DMS79 (cell line): ENCODE measurements at regions not wholly inside any gene's neighbourhood (a gene's known extent, or its start where the extent isn't known, plus 50 kb on each side); places are given as distances from the start of the nearest gene placed in this dataset.

Experiments
- DNase-seq: peaks from one replicate; lab custom pipeline; 2025; lab: John Stamatoyannopoulos, UW

DNA sequence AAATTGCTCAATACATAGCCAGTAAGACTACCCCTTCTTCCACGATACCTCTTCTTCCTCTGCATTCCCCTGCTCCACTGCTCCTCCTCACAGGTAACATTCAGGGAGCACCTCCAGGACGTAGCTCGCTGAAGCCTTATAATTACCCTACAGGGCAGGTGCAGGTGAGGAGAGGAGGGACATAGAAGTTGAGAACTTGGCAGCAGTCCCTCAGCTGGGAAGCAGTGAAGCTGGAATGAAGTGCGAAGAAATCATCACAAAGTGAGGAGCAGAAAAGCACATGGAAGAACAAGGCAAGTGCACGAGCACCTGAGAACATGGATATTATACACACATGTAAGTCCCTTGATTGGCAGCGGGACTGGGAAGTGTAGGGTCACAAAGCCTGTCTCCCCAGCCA is 118.2 kb downstream of the HSD17B3 start:
- no peak for DNase-seq

- DNase-seq = no peak
Measured at GRCh38 chr9:96178153-96178552, 123.8 kb downstream of the HSD17B3 start.

GRCh38 chr9:96177719-96178028 is 124.3 kb downstream of the HSD17B3 start:
- DNase-seq = no peak

GRCh38 chr9:96177005-96177718 is 124.8 kb downstream of the HSD17B3 start:
- DNase-seq = no peak

DNA sequence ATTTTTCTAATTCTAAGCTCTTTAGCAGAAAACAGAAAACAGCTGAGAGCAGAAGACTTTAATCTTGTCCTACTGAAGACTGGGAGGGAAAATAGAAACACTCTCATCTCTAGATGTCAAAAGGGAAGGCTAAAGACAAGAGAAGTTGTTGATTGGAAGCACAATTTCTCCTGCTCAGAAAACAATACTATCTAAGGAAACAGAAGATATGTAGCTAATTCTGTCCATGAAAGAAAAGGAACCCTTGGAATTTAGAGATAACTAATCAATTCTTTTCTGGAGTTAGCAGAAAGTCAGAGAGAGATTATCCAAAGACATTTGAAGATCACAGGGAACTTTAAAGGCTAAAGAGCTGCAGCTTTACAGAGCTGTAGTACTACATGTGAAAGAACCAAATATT is 126.2 kb downstream of the HSD17B3 start:
- no peak for DNase-seq

DNA sequence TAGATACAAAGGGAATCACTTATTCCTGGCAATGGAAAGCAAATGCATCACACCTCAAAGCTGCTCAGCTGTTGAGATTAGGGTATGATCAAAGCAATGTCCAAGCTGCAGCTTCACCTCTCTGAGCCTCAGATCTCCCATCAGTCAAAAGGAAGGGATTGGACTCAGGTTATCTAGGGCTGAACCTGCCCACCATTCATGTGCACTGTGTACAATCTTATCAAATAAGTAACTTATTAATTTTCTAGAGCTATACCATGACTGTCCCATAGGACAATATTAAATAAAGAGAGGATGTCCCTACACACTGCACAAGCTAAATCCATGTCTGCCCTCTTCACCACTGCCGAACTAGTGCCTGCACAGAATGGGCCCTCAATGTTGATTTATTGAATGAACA is 127.0 kb downstream of the HSD17B3 start:
- no peak for DNase-seq

DNA sequence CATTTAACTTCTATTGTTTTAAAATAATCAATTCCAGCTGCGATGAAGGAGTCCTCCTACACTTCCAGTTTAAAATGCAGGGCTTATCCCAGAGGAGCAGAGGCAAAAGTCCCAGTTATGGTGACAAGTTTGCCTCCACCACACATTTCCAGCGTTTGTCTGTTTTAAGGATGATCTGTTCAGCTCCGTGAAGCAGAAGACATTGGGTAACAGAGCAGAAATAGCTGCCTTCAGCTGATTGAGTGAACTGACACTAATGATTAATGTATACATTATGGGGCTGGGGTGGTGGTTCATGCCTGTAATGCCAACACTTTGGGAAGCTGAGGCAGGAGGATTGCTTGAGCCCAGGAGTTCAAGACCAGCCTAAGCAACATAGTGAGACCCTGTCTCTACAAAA is 127.6 kb downstream of the HSD17B3 start:
- DNase-seq = no peak

- DNase-seq = no peak
Measured at GRCh38 chr9:96173640-96174039, 128.3 kb downstream of the HSD17B3 start.

DNA sequence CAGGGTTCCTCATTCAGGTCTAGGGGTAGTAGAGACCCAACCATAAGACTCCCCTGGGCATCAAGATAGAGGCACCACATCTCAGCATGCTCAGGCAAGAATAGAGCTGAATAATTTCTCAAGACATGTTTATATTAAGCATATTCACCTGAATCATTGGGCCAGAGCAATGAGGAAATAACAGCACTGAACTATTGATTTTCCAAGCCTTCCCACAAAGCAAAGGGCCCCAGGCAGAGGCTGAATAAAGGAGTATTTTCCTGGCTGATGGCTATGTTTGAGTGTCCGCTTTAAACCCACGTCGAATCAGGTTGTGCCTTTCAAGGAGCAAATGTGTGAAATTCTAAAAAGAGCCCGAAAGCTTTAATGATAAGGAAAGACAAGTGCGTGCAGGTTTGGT is 129.2 kb downstream of the HSD17B3 start:
- DNase-seq = no peak

DNA sequence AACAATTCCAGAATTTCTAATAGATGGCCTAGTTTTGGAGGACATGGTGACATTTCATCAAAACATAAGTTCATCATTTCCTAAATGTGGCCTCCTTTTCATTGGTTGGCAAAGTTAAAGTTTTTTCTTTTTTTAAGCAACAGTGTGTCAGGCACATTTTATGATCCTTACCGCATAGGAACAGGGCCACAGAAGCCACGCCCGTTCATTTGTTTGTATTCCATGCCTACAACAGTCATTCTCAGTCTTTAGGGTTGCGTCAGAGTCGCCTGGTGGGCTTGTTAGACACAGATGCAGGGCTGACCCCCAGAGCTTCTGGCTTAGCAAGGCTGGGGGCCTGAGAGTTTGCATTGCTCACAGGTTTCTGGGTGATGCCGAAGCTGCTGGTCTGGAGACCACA is 130.2 kb downstream of the HSD17B3 start:
- no peak for DNase-seq

GRCh38 chr9:96169901-96170300 is 132.1 kb downstream of the HSD17B3 start:
- no peak for DNase-seq

DNA sequence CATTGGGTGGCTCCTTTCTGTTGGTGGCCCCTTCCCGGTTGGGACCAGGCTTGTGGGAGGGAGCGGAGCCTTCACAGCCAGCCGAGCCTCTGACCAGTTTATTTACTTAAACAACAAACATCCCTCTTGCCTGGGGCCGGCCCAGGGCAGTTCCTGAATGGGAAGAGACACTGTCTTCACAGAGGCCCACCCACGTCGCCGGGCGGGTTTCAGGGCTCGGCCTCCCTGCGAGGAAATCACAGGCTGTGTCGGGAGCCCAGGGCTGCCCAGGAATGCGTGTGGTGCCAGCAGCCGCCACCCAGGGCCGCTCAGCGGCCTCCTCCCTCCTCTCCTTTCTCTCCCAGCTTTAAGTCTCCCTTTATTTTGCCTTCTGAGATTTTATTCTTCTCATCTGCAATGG is 132.5 kb downstream of the HSD17B3 start:
- DNase-seq = no peak

DNA sequence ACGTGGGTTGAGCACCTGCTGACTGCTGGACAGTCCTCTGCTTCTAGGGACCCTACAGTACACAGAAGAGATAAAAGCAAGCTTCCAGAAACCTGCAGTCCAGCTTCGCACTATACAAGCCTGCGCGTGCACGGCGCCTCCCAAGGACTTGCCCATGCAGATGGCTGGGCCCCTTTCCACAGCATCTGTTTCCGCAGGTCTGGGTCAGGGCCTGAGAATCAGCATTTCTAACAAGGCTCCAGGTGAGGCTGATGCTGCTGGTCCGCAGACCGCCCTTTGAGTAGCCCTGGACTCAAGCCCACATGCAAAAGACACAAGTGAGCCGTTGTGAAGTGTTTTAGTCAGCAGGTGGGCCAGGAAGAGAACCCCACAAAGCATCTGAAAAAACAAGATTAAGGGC is 133.1 kb downstream of the HSD17B3 start:
- DNase-seq = no peak

GRCh38 chr9:96167011-96167410 is 135.0 kb downstream of the HSD17B3 start:
- no peak for DNase-seq

- no peak for DNase-seq
Measured at GRCh38 chr9:96164268-96164683, 137.7 kb downstream of the HSD17B3 start.

DNA sequence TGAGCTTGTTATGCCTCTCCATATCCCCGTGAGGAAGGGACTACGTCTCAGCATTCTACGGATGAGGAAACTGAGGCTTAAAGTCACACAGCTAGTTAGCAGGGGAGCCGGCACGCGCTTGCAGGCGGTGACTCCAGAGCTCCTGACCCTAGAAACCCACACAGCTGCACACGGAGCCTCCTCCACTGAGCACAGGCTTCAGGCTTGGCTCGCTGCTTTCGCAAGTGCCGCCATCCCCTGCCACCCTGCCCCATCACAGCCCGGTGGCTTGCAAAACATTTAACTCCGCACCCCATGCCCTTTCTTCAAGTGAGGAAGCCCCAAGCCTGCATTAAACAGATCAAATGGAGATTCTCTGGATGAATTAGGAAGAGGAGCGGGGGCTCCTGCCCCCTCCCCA is 138.3 kb downstream of the HSD17B3 start:
- DNase-seq = no peak

DNA sequence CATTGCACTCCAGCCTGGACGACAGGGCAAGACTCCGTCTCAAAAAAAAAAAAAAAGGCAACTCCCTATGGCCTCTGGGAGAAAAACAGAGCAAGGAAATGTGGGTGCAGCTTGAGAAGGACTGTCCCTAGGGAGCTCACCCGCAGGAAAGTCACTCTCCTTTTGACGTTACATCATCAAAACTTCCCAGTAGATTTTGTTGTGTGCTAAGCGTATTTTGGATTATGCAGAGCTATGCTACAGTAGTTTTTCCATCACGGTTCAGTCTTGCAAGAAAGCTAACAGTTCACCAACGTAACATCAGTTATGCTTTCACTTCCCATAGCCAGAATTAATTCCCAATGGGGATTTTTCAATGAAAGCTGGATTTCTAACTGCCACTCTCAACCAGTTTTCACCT is 138.8 kb downstream of the HSD17B3 start:
- no peak for DNase-seq

- no peak for DNase-seq
Measured at GRCh38 chr9:96161819-96162218, 140.2 kb downstream of the HSD17B3 start.

DNA sequence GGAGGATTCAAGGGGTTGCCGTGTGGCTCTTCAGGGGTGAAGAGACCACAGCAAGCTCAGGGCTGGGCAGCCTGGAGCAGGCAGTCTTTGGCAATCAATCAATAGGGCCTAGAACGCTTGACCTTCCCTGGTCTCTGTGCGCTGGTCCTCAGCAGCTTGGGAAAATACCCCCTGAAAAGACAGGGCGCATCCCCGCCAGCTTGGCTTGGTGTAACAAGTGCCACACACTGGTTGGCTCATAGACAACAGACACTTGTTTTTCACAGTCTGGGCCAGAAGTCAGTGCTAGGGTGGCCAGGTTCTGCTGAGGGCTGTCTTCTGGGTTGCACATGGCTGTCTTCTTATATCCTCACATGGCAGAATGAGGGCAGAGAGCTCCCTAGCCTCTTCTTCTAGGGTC is 141.1 kb downstream of the HSD17B3 start:
- DNase-seq = no peak

DNA sequence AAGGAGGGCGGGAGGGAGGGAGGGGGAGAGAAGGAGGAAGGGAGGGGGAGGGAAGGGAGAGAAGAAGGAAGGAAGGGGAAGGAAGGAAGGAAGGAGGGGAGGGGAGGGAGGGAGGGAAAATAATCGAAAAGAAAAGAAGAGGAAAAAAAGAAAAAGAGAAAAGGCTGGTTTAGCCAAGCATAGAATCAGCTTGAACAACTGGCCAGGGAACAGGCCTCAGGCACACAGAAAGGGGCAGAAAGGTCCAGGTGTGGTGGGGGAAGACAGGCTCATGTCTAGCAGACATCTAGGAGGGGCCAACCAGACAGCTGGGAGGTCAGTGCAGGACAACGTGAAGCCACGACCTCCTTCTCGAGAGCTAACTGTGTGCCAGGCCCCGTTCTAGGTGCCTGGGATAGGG is 141.8 kb downstream of the HSD17B3 start:
- DNase-seq = no peak

DNA sequence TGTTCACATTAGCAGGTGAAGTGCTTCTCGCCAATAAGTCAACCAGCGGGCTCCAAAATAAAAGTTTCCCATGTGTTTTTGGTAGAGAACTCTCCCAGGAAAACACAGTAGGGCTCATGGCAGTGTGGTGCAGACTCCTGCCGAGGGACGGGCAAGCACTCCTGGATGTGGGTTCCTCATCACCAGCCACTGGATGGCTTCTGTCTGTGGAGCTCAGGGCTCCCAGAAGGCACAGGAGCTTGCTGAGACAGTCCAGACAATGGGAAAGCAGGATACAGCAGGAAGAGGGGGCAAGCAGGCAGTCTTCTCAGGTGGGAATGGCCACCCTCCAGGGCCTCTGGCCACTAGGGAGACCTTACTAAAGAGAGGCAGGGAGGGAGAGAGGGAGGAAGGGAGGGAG is 142.4 kb downstream of the HSD17B3 start:
- DNase-seq = no peak

- DNase-seq = no peak
Measured at GRCh38 chr9:96158909-96159575, 142.9 kb downstream of the HSD17B3 start.

DNA sequence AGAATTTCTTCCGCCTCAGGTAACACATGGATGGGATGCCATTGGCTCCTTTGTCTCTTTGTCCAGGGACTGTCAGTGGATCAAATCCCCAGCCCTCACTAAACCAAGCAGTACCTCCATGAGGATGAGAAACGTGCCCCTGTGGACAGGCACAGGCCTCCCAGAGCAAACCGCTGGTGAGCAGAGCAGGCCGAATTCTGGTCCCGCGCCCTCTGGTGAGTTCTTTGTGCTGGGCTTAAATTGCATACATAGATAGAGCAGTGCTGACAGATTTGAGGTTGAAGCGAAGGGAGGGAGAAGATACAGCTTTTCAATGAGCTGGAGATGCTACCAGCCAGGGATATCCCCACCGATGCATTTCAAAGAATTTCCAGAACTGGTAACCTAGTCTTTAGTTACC is 143.8 kb downstream of the HSD17B3 start:
- DNase-seq = no peak

GRCh38 chr9:96157675-96158074 is 144.3 kb downstream of the HSD17B3 start:
- DNase-seq = no peak
